ENCODE measurements at regions not wholly inside any gene's neighbourhood (a gene's known extent, or its start where the extent isn't known, plus 50 kb on each side); places are given as distances from the start of the nearest gene placed in this dataset.
A peak's percentile ranks its signal among the peaks of the same experiment; 100 is the strongest.
"Not testable (repeated sequence)": the region's sequence is repeated elsewhere in the genome, so short reads cannot be mapped to it uniquely, and the experiment has no call there.

GRCh38 chr4:104128031-104128849 is 366.5 kb downstream of the CXXC4 start:
- DNase-seq, result no peak

- no peak for DNase-seq
These were observed 371.7 kb downstream of the CXXC4 start for GRCh38 chr4:104123021-104123420.

GRCh38 chr4:104117776-104118175 is 376.9 kb downstream of the CXXC4 start:
- DNase-seq, result no peak

- DNase-seq, result no peak
These were observed 380.8 kb downstream of the CXXC4 start for GRCh38 chr4:104113850-104114249.

GRCh38 chr4:104099141-104099540 is 379.4 kb upstream of the TACR3 start:
- DNase-seq, result no peak

- no peak for DNase-seq
These were observed 373.5 kb upstream of the TACR3 start for GRCh38 chr4:104093247-104093646.

GRCh38 chr4:104073229-104073628 is 353.4 kb upstream of the TACR3 start:
- DNase-seq, result no peak

- DNase-seq, result no peak
These were observed 346.7 kb upstream of the TACR3 start for GRCh38 chr4:104066533-104066932.

- peak; percentile 42 for DNase-seq
These were observed 345.1 kb upstream of the TACR3 start for GRCh38 chr4:104064646-104065577.

GRCh38 chr4:104063341-104063740 is 343.6 kb upstream of the TACR3 start:
- DNase-seq, result no peak

GRCh38 chr4:104044369-104044768 is 324.6 kb upstream of the TACR3 start:
- no peak for DNase-seq

GRCh38 chr4:104032896-104033295 is 313.1 kb upstream of the TACR3 start:
- DNase-seq, result no peak

GRCh38 chr4:104025251-104025650 is 305.5 kb upstream of the TACR3 start:
- DNase-seq, result no peak

GRCh38 chr4:104022831-104023230 is 303.0 kb upstream of the TACR3 start:
- no peak for DNase-seq

GRCh38 chr4:104022226-104022625 is 302.4 kb upstream of the TACR3 start:
- DNase-seq, result no peak

- DNase-seq, result no peak
These were observed 300.9 kb upstream of the TACR3 start for GRCh38 chr4:104020641-104021040.

- DNase-seq, result no peak
These were observed 297.4 kb upstream of the TACR3 start for GRCh38 chr4:104017213-104017612.

- no peak for DNase-seq
These were observed 295.9 kb upstream of the TACR3 start for GRCh38 chr4:104015680-104016079.

GRCh38 chr4:104010722-104011121 is 290.9 kb upstream of the TACR3 start:
- no peak for DNase-seq

- DNase-seq, result not testable (repeated sequence)
These were observed 282.5 kb upstream of the TACR3 start for GRCh38 chr4:104002318-104002717.

- DNase-seq, result no peak
These were observed 279.0 kb upstream of the TACR3 start for GRCh38 chr4:103998756-103999155.

- DNase-seq, result no peak
These were observed 276.9 kb upstream of the TACR3 start for GRCh38 chr4:103996637-103997036.

GRCh38 chr4:103996064-103996463 is 276.3 kb upstream of the TACR3 start:
- DNase-seq, result no peak

- no peak for DNase-seq
These were observed 274.3 kb upstream of the TACR3 start for GRCh38 chr4:103994059-103994458.

All from NCI-H146 (cell line).